KMS-11 (cell line): ENCODE measurements at regions not wholly inside any gene's neighbourhood (a gene's known extent, or its start where the extent isn't known, plus 50 kb on each side); places are given as distances from the start of the nearest gene placed in this dataset.

Experiments
- H2AFZ ChIP-seq: fragments of 200-600 bp; sonication (generic); 2 replicates; pipeline ENCODE4 v1.6.1; 2016; ENCODE audit warnings: antibody characterized with exemption, mixed run types, low read depth
- H3K27ac ChIP-seq: fragments of 200-600 bp; sonication (generic); 2 replicates; pipeline ENCODE4 v1.6.1; 2016; ENCODE audit warnings: mild to moderate bottlenecking, mixed run types
- H3K27me3 ChIP-seq: fragments of 200-600 bp; sonication (generic); 2 replicates; pipeline ENCODE4 v1.6.1; 2017; ENCODE audit warnings: mild to moderate bottlenecking, low read depth, mixed run types, moderate library complexity; ENCODE audit not compliant: insufficient read depth
- H3K36me3 ChIP-seq: fragments of 200-600 bp; sonication (generic); 2 replicates; pipeline ENCODE4 v1.6.1; 2017; ENCODE audit warnings: mild to moderate bottlenecking, mixed run types; ENCODE audit not compliant: insufficient read depth
- H3K4me1 ChIP-seq: fragments of 200-600 bp; sonication (generic); 2 replicates; pipeline ENCODE4 v1.6.1; 2016; ENCODE audit warnings: mild to moderate bottlenecking, low read depth, mixed run types; ENCODE audit not compliant: poor library complexity, severe bottlenecking
- H3K4me2 ChIP-seq: fragments of 200-600 bp; sonication (generic); 2 replicates; pipeline ENCODE4 v1.7.0; 2016; ENCODE audit warnings: mild to moderate bottlenecking, mixed run types
- H3K4me3 ChIP-seq: fragments of 200-600 bp; sonication (generic); IDR thresholded peaks from 2 replicates; pipeline ENCODE4 v1.6.1; 2017; ENCODE audit warnings: low read depth, low read length, mixed read lengths; ENCODE audit not compliant: insufficient read depth
- H3K79me2 ChIP-seq: fragments of 200-600 bp; sonication (generic); 2 replicates; pipeline ENCODE4 v1.6.1; 2016; ENCODE audit warnings: low read depth, mixed run types; ENCODE audit not compliant: insufficient read depth
- H3K9ac ChIP-seq: fragments of 200-600 bp; sonication (generic); 2 replicates; pipeline ENCODE4 v1.6.1; 2016; ENCODE audit warnings: mild to moderate bottlenecking, mixed run types
- H4K20me1 ChIP-seq: fragments of 200-600 bp; sonication (generic); 2 replicates; pipeline ENCODE4 v1.6.1; 2016; ENCODE audit warnings: mild to moderate bottlenecking, mixed run types; ENCODE audit not compliant: insufficient read depth
- CTCF ChIP-seq: fragments of 200-600 bp; sonication (generic); conservative IDR thresholded peaks from 2 replicates; pipeline ENCODE4 v1.6.1; 2017; ENCODE audit warnings: low read depth, mild to moderate bottlenecking, antibody characterized with exemption, low read length, moderate library complexity, mixed read lengths

- H3K9ac ChIP-seq, result no peak overlapping the region
- no peak overlapping the region for H3K27ac ChIP-seq
- H3K36me3 ChIP-seq, result no peaks in the 10 kb centered on the region
- no peaks in the 10 kb centered on the region for H3K27me3 ChIP-seq
- H3K4me1 ChIP-seq, result no peaks in the 10 kb centered on the region
- TF ChIP-seq CTCF, result no peak
- no peaks in the 10 kb centered on the region for H3K79me2 ChIP-seq
- H3K4me2 ChIP-seq, result no peak overlapping the region
- no peak overlapping the region for H2AFZ ChIP-seq
- no peaks in the 10 kb centered on the region for H4K20me1 ChIP-seq
- no peak overlapping the region for H3K4me3 ChIP-seq
Observed at GRCh38 chr3:189474944-189475343, 156.2 kb upstream of the TP63 start.

- H3K79me2 ChIP-seq, result no peaks in the 10 kb centered on the region
- no peaks in the 10 kb centered on the region for H4K20me1 ChIP-seq
- no peak overlapping the region for H3K27ac ChIP-seq
- H3K36me3 ChIP-seq, result no peaks in the 10 kb centered on the region
- no peak overlapping the region for H3K4me3 ChIP-seq
- no peak overlapping the region for H3K9ac ChIP-seq
- no peaks in the 10 kb centered on the region for H3K27me3 ChIP-seq
- no peaks in the 10 kb centered on the region for H3K4me1 ChIP-seq
- TF ChIP-seq CTCF, result no peak
- H2AFZ ChIP-seq, result no peak overlapping the region
- no peak overlapping the region for H3K4me2 ChIP-seq
Observed at GRCh38 chr3:189477614-189478013, 153.6 kb upstream of the TP63 start.

- H3K4me2 ChIP-seq, result no peak overlapping the region
- H3K4me3 ChIP-seq, result no peak overlapping the region
- no peak overlapping the region for H3K27ac ChIP-seq
- H3K4me1 ChIP-seq, result no peaks in the 10 kb centered on the region
- no peaks in the 10 kb centered on the region for H3K79me2 ChIP-seq
- H3K9ac ChIP-seq, result no peak overlapping the region
- no peaks in the 10 kb centered on the region for H4K20me1 ChIP-seq
- H3K27me3 ChIP-seq, result no peaks in the 10 kb centered on the region
- no peak overlapping the region for H2AFZ ChIP-seq
- TF ChIP-seq CTCF, result no peak
- no peaks in the 10 kb centered on the region for H3K36me3 ChIP-seq
Observed at GRCh38 chr3:189486556-189486955, 144.6 kb upstream of the TP63 start.

- Histone ChIP-seq H3K36me3 (no peaks in the 10 kb centered on the region), H3K9ac (no peak overlapping the region), H3K27ac (no peak overlapping the region), H3K4me3 (no peak overlapping the region), H3K79me2 (no peaks in the 10 kb centered on the region), H4K20me1 (no peaks in the 10 kb centered on the region), H3K27me3 (no peaks in the 10 kb centered on the region), H2AFZ (no peak overlapping the region), H3K4me2 (no peak overlapping the region), H3K4me1 (no peaks in the 10 kb centered on the region)
- no peak for TF ChIP-seq CTCF
Observed at GRCh38 chr3:189488241-189488767, 142.9 kb upstream of the TP63 start.
